Endodermal cell (in vitro differentiated cells): ENCODE measurements at regions not wholly inside any gene's neighbourhood (a gene's known extent, or its start where the extent isn't known, plus 50 kb on each side); places are given as distances from the start of the nearest gene placed in this dataset.

Experiments
- DNase-seq: peaks from one replicate; pipeline ENCODE4 v3.0.0-alpha.2; 2017
- H3K27ac ChIP-seq: 2 replicates; pipeline ENCODE4 v1.5.1; 2013; ENCODE audit warnings: mild to moderate bottlenecking, low read depth, low read length, moderate library complexity
- H3K27me3 ChIP-seq: 2 replicates; pipeline ENCODE4 v1.6.1; 2013; ENCODE audit warnings: mild to moderate bottlenecking, low read length, moderate library complexity; ENCODE audit not compliant: insufficient read depth, control insufficient read depth, poor library complexity, severe bottlenecking
- H3K36me3 ChIP-seq: 2 replicates; pipeline ENCODE4 v1.7.0; 2013; ENCODE audit warnings: mild to moderate bottlenecking, low read length, moderate library complexity; ENCODE audit not compliant: control insufficient read depth, insufficient read depth
- H3K4me1 ChIP-seq: one replicate; pipeline ENCODE4 v1.7.0; 2013; ENCODE audit warnings: low read length; ENCODE audit not compliant: control insufficient read depth, insufficient read depth
- H3K4me3 ChIP-seq: 2 replicates; pipeline ENCODE4 v1.5.1; 2013; ENCODE audit warnings: mild to moderate bottlenecking, low read length, moderate library complexity
- H3K9ac ChIP-seq: 2 replicates; pipeline ENCODE4 v1.6.1; 2013; ENCODE audit warnings: mild to moderate bottlenecking, low read length, moderate library complexity; ENCODE audit not compliant: poor library complexity, severe bottlenecking; ENCODE audit errors: extremely low read depth
- H3K9me3 ChIP-seq: 2 replicates; pipeline ENCODE4 v1.6.1; 2013; ENCODE audit warnings: mild to moderate bottlenecking, low read length, moderate library complexity; ENCODE audit not compliant: control insufficient read depth
- H3K27ac Mint-ChIP-seq: 2 replicates; pipeline ENCODE4 v1.8.0; 2020; ENCODE audit warnings: mixed read lengths
- H3K27me3 Mint-ChIP-seq: 2 replicates; pipeline ENCODE4 v1.8.0; 2021; ENCODE audit warnings: mild to moderate bottlenecking, mixed read lengths; ENCODE audit not compliant: insufficient read depth
- H3K36me3 Mint-ChIP-seq: 2 replicates; pipeline ENCODE4 v1.8.0; 2020; ENCODE audit warnings: low read depth, mixed read lengths
- H3K4me1 Mint-ChIP-seq: 2 replicates; pipeline ENCODE4 v1.8.0; 2020; ENCODE audit warnings: mixed read lengths
- H3K4me3 Mint-ChIP-seq: 2 replicates; pipeline ENCODE4 v1.8.0; 2020; ENCODE audit warnings: mild to moderate bottlenecking, moderate library complexity, mixed read lengths
- H3K9me3 Mint-ChIP-seq: 2 replicates; pipeline ENCODE4 v1.8.0; 2020; ENCODE audit warnings: mild to moderate bottlenecking, mixed read lengths
- CTCF ChIP-seq: fragments of 200-600 bp; sonication (generic); conservative IDR thresholded peaks from 2 replicates; pipeline ENCODE4 v1.5.0; 2021; ENCODE audit warnings: antibody characterized with exemption, mild to moderate bottlenecking
- WGBS, 2 experiments: methylation state at CpG; one replicate each; pipeline versions ENCODE4 v1.1.5 to v1.1.7; 2013; ENCODE audit warnings: missing lambda C conversion rate in 2 of 2, mixed read lengths in 1 of 2; ENCODE audit not compliant: insufficient coverage in 1 of 2, insufficient read length in 1 of 2; 5-methylcytosine and 5-hydroxymethylcytosine counted together

GRCh38 chr3:177565981-177566380 is 368.7 kb upstream of the TBL1XR1 start:
- Mint-ChIP-seq H3K4me1 (peaks cover 14% of the 10 kb centered on the region), H3K27ac (no peak overlapping the region), H3K9me3 (peaks cover 3% of the 10 kb centered on the region), H3K4me3 (no peak overlapping the region), H3K27me3 (no peaks in the 10 kb centered on the region), H3K36me3 (no peaks in the 10 kb centered on the region)
- no peak overlapping the region for H3K27ac ChIP-seq
- H3K9ac ChIP-seq = no peak overlapping the region
- no peaks in the 10 kb centered on the region for H3K27me3 ChIP-seq
- H3K9me3 ChIP-seq = no peaks in the 10 kb centered on the region
- no peak for TF ChIP-seq CTCF
- no peak for DNase-seq
- no peaks in the 10 kb centered on the region for H3K36me3 ChIP-seq
- no peak overlapping the region for H3K4me3 ChIP-seq
- H3K4me1 ChIP-seq = no peaks in the 10 kb centered on the region
- 67 to 96% methylated on average over 1 to 2 of the region's 2 CpGs for WGBS, 2 experiments

GRCh38 chr3:177567833-177568232 is 370.6 kb upstream of the TBL1XR1 start:
- H3K27me3 ChIP-seq = no peaks in the 10 kb centered on the region
- Mint-ChIP-seq H3K9me3 (peaks cover 3% of the 10 kb centered on the region), H3K4me3 (no peak overlapping the region), H3K36me3 (no peaks in the 10 kb centered on the region), H3K27ac (no peak overlapping the region), H3K4me1 (peaks cover 8% of the 10 kb centered on the region), H3K27me3 (no peaks in the 10 kb centered on the region)
- no peak for DNase-seq
- no peak overlapping the region for H3K9ac ChIP-seq
- no peaks in the 10 kb centered on the region for H3K36me3 ChIP-seq
- H3K9me3 ChIP-seq = no peaks in the 10 kb centered on the region
- no peak overlapping the region for H3K4me3 ChIP-seq
- WGBS, 2 experiments = 92% methylated on average over 1 of the region's 1 CpG; no CpG with 5 or more reads in 1 of the 2 experiments
- TF ChIP-seq CTCF = no peak
- no peaks in the 10 kb centered on the region for H3K4me1 ChIP-seq
- no peak overlapping the region for H3K27ac ChIP-seq

DNA sequence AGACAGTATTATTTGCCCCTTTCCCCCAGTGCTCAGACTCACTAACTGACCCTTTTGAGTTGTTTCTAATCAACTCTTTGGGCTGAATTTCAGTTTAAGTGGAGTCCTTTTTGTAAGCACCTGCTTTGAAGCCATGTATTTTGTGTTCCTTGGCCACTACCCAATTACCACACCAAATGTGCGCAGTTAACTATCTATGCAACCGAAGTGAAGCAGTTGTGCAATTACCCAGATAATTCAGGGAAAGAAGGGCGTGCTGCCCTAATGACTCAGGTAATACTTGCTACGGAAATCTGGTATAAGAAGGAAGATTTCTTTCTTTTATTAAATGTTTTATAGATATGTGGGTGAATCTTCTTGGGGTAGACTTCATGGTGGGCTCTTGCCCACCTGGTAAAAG is 371.9 kb upstream of the TBL1XR1 start:
- H3K9me3 ChIP-seq = no peaks in the 10 kb centered on the region
- H3K4me1 Mint-ChIP-seq = peaks cover 7% of the 10 kb centered on the region
- DNase-seq = no peak
- no peaks in the 10 kb centered on the region for H3K4me1 ChIP-seq
- WGBS, 2 experiments = 94 to 96% methylated on average over 3 to 4 of the region's 4 CpGs
- no peak for TF ChIP-seq CTCF
- peaks cover 3% of the 10 kb centered on the region for H3K9me3 Mint-ChIP-seq
- no peaks in the 10 kb centered on the region for H3K27me3 ChIP-seq
- no peak overlapping the region for H3K4me3 ChIP-seq
- H3K36me3 ChIP-seq = no peaks in the 10 kb centered on the region
- no peak overlapping the region for H3K4me3 Mint-ChIP-seq
- H3K36me3 Mint-ChIP-seq = no peaks in the 10 kb centered on the region
- no peaks in the 10 kb centered on the region for H3K27me3 Mint-ChIP-seq
- no peak overlapping the region for H3K9ac ChIP-seq
- no peak overlapping the region for H3K27ac ChIP-seq
- no peak overlapping the region for H3K27ac Mint-ChIP-seq
